Muscle layer of colon (tissue), 2 donors: ENCODE measurements at regions not wholly inside any gene's neighbourhood (a gene's known extent, or its start where the extent isn't known, plus 50 kb on each side); places are given as distances from the start of the nearest gene placed in this dataset.
"Not testable (repeated sequence)": the region's sequence is repeated elsewhere in the genome, so short reads cannot be mapped to it uniquely, and the experiment has no call there.

Source experiments
- H3K27ac ChIP-seq: one replicate; pipeline ENCODE4 v1.7.0; 2013; ENCODE audit warnings: low read depth, mild to moderate bottlenecking, low read length, moderate library complexity
- H3K27me3 ChIP-seq, 2 donors: one replicate each; pipeline ENCODE4 v1.7.0; 2013; ENCODE audit warnings: low read length in 2 of 2, mild to moderate bottlenecking in 2 of 2; ENCODE audit not compliant: insufficient read depth in 2 of 2, control insufficient read depth in 1 of 2
- H3K36me3 ChIP-seq: one replicate; pipeline ENCODE4 v1.7.0; 2013; ENCODE audit warnings: mild to moderate bottlenecking, low read length; ENCODE audit not compliant: insufficient read depth
- H3K4me1 ChIP-seq: one replicate; pipeline ENCODE4 v1.7.0; 2013; ENCODE audit warnings: mild to moderate bottlenecking, low read length; ENCODE audit not compliant: insufficient read depth
- H3K4me3 ChIP-seq, 2 donors: one replicate each; pipeline ENCODE4 v1.7.0; 2013; ENCODE audit warnings: low read length in 2 of 2, low read depth in 1 of 2, mild to moderate bottlenecking in 1 of 2, moderate library complexity in 1 of 2
- H3K9ac ChIP-seq: one replicate; pipeline ENCODE4 v1.7.0; 2013; ENCODE audit warnings: low read length
- H3K9me3 ChIP-seq: one replicate; pipeline ENCODE4 v1.7.0; 2013; ENCODE audit warnings: mild to moderate bottlenecking, low read length
- donor health status: abdominal sarcoma.
- donor health status: Adenocarcinoma of cecum.

DNA sequence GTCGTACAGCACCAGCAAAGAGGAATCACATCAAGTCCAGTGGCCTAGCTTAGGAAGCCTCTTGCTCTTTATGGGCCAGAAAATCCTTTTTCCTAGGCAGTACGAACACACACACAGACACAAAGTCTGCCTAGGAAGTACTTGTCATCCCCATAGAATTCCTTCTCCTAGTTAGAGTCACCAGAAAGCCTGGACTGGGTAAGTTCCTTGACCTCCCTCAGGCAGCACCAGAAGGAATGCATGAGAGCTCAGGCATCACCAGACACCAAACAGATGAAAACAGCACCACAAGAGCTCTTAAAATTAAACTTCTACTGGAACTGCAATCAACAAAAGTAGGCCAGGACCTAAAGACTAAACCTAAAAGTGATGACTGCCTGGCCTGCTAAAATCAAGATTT, 192.9 kb upstream of the CCDC54 start:
- Histone ChIP-seq H3K9ac (no peak overlapping the region), H3K27ac (no peak overlapping the region), H3K4me3 (no peak overlapping the region), H3K27me3 (no peaks in the 10 kb centered on the region), H3K36me3 (no peaks in the 10 kb centered on the region), H3K4me1 (no peaks in the 10 kb centered on the region), H3K9me3 (no peaks in the 10 kb centered on the region)

DNA sequence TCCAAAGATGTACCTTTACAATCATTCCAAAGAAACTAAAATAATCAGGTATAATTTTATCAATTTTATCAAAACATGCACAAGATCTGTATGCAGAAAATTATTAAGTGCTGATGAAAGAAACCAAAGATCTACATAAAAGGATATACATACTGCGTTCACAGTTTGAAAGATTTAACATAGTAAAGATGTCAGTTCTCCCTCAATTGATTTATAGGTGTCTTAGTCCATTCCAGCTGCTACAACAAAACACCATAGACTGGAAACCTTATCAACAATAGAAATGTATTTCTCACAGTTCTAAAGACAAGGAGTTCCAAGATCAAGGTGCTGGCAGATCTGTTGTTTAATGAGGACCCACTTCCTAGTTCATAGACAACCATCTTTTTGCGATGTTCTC, 189.0 kb upstream of the CCDC54 start:
- Histone ChIP-seq H3K4me3 (no peak overlapping the region), H3K9me3 (no peaks in the 10 kb centered on the region), H3K36me3 (no peaks in the 10 kb centered on the region), H3K27ac (no peak overlapping the region), H3K9ac (no peak overlapping the region), H3K4me1 (no peaks in the 10 kb centered on the region), H3K27me3 (no peaks in the 10 kb centered on the region)

DNA sequence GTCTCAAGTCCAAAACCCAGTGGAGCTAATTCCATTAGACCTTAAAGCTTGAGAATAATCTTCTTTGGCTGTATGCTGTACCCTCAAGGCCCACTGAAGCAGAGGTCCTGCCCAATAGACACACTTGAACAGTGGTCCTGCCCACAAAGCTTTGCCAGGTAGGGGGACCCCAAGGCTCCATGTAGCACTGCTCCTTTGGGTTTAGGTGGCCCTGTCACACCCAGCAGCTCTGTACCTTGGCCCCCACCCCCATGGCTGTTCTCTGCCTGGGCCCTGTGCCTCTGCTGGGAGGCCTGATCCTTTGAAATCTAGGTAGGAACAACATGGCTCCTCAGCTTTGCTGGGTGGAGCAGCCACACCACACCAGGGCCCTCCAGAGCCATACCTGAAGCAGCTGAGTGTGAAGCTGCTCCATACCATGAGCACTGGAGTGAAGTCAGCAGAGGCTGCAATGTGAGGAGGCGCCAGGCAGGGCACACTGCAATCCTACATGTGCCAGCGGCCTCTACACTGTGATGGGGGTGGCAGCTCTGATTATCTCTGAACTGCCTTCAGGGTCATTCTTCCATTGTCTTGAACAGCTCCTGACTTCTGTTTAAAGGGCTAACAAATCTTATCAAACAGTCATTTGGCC, 188.0 kb upstream of the CCDC54 start:
- H3K9ac ChIP-seq, result no peak overlapping the region
- no peak overlapping the region for H3K4me3 ChIP-seq
- no peaks in the 10 kb centered on the region for H3K27me3 ChIP-seq
- H3K27ac ChIP-seq, result no peak overlapping the region
- H3K4me1 ChIP-seq, result no peaks in the 10 kb centered on the region
- H3K36me3 ChIP-seq, result no peaks in the 10 kb centered on the region
- no peaks in the 10 kb centered on the region for H3K9me3 ChIP-seq

DNA sequence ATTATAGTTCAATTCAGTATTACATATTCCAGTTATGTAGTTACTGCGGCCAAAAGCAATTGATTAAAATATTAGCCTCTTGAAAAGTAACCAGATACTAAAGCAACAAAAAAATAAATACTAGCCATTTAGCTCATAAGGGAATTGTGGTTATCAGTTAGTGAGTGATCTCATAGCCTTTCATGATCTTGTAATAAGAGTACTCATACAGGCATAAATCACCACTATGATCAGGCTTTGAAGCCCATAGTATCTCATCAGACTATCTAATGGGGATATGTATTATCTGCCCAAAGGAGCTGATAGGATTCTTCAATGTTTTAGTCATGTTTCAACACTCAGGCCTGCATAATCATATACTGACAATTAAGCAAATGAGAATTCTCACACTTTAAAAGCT, 184.1 kb upstream of the CCDC54 start:
- no peaks in the 10 kb centered on the region for H3K27me3 ChIP-seq

DNA sequence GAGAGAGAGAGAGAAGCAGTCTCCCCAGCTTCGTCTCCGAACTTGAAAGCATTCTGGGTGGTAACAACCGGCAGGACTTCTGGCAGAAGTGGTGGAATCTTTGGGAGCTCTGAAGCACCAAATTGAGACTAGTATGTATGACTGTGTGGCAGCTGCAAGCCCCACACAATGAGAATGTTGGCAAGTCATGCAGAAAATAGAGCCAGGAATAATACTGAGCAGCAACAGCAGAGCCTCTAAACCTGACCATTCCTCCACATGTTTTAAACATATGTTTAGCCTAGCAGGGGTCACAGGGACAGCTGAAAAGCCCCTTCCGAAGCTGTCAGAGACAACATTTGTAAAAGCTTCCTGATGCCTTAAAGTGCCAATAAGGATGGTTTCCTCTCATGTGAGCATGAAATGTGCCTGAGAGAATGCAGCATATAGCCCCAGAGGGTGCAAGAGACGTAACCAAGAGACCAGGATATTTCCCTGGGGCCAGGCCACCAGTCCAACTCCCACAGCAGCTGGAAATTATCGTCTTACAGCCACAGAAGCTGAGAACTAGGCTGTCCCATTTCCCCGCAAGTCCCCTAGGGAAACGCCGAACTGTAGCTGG, 178.6 kb upstream of the CCDC54 start:
- Histone ChIP-seq H3K27ac (no peak overlapping the region), H3K36me3 (no peaks in the 10 kb centered on the region), H3K27me3 (no peaks in the 10 kb centered on the region), H3K9ac (peak overlapping the region; percentile 20), H3K4me1 (peaks cover 12% of the 10 kb centered on the region), H3K9me3 (no peaks in the 10 kb centered on the region), H3K4me3 (peak overlapping the region in 1 of 2 donors; percentile 43)

More for the DNA sequence above, 184.1 kb upstream of the CCDC54 start:
- H3K27ac ChIP-seq, result no peak overlapping the region
- H3K36me3 ChIP-seq, result no peaks in the 10 kb centered on the region
- no peaks in the 10 kb centered on the region for H3K9me3 ChIP-seq
- H3K4me1 ChIP-seq, result peaks cover under 1% of the 10 kb centered on the region
- no peak overlapping the region for H3K9ac ChIP-seq
- H3K4me3 ChIP-seq, result no peak overlapping the region

DNA sequence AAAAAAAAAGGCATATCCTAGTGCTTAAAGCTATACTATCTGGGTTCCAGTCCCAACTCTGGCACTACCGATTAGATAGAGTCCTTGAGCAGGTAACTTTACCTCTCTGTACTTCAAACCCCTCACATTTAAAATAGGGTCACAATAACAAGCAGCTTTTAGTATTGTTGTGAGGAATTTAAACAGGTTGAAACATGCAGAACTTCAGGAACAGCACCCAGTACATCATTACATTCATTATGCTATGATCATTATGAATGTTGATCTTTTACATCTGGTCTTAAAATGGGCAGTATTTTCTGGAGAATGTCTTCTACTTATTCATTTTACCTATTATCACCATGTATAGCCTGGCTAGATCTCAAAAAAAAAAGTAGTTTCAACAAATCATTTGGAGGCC, 176.1 kb upstream of the CCDC54 start:
- no peak overlapping the region for H3K27ac ChIP-seq
- no peak overlapping the region for H3K4me3 ChIP-seq
- no peaks in the 10 kb centered on the region for H3K36me3 ChIP-seq
- no peak overlapping the region for H3K9ac ChIP-seq
- no peaks in the 10 kb centered on the region for H3K27me3 ChIP-seq
- peaks cover 12% of the 10 kb centered on the region for H3K4me1 ChIP-seq
- no peaks in the 10 kb centered on the region for H3K9me3 ChIP-seq

DNA sequence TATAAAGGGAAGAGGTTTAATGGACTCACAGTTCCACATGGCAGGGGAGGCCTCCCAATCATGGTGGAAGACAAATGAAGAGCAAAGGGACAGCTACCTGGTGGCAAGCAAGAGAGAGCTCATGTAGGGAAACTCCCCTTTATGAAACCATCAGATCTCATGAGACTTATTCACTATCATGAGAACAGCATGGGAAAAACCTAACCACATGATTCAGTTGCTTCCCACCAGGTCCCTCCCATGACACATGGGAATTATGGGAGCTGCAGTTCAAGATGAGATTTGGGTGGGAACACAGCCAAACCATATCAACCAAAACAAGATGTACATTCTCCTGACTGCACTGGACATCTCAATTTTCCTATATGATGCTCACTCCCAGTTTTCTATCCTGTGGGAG, 174.4 kb upstream of the CCDC54 start:
- not testable (repeated sequence) for H3K27ac ChIP-seq, H3K9ac ChIP-seq, H3K36me3 ChIP-seq, H3K4me3 ChIP-seq, H3K9me3 ChIP-seq, H3K27me3 ChIP-seq
- H3K4me1 ChIP-seq, result peaks cover 27% of the 10 kb centered on the region

DNA sequence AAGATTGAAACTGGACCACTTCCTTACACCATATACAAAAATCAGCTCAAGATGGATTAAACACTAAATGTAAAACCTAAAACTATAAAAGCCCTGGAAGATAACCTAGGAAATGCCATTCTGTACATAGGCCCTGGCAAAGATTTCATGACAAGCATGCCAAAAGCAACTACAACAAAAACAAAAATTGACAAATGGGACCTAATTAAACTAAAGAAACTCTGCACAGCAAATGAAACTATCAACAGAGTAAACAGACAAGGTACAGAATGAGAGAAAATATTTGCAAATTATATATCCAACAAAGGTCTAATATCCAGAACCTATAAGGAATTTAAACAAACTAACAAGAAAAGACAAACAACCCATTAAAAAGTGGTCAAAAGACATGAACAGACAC, 173.1 kb upstream of the CCDC54 start:
- Histone ChIP-seq H3K27me3 (no peaks in the 10 kb centered on the region), H3K4me3 (no peak overlapping the region), H3K27ac (no peak overlapping the region), H3K36me3 (no peaks in the 10 kb centered on the region), H3K9me3 (no peaks in the 10 kb centered on the region), H3K4me1 (peaks cover 29% of the 10 kb centered on the region), H3K9ac (no peak overlapping the region)

DNA sequence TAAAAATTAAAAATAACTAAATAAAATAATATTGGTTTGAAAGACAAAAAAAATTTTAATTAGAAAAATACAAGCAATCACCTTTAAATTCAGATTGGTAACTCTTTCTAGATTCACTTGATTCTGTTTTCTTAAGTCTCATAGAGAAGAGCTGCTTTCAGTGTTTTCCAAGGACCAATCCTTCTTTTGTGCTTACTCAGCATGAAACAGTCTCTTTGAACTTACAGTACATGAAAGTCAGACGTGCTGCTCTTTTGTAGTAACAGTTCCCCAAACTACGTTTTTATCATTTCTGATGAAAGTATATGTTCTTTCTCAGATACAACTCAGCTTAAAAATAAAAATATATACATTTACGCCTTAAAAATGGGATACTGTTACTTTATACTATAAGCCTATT, 171.9 kb upstream of the CCDC54 start:
- no peak overlapping the region for H3K9ac ChIP-seq
- H3K9me3 ChIP-seq, result no peaks in the 10 kb centered on the region
- H3K27me3 ChIP-seq, result no peaks in the 10 kb centered on the region
- H3K4me1 ChIP-seq, result peaks cover 31% of the 10 kb centered on the region
- H3K36me3 ChIP-seq, result no peaks in the 10 kb centered on the region
- H3K4me3 ChIP-seq, result no peak overlapping the region
- no peak overlapping the region for H3K27ac ChIP-seq

DNA sequence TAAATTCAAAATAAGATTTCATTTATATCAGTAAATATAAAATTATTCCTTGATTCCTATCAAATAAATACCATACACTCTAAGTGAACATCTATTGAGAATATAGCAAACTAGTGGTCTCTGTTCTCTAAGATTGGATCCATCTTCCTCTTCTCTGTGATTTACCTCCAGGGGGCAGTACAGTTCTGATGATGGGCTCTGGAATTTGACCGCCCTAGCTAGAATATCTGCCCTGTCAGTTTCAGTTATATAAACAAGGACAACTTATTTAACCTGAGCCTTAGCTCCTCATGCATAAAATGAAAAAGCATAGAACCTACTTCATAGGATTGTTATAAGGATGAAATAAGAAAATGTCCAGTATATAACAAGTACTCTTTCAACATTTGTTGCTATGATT, 171.1 kb upstream of the CCDC54 start:
- Histone ChIP-seq H3K27me3 (no peaks in the 10 kb centered on the region), H3K36me3 (no peaks in the 10 kb centered on the region), H3K9ac (no peak overlapping the region), H3K4me1 (peaks cover 31% of the 10 kb centered on the region), H3K9me3 (no peaks in the 10 kb centered on the region), H3K27ac (no peak overlapping the region), H3K4me3 (no peak overlapping the region)

DNA sequence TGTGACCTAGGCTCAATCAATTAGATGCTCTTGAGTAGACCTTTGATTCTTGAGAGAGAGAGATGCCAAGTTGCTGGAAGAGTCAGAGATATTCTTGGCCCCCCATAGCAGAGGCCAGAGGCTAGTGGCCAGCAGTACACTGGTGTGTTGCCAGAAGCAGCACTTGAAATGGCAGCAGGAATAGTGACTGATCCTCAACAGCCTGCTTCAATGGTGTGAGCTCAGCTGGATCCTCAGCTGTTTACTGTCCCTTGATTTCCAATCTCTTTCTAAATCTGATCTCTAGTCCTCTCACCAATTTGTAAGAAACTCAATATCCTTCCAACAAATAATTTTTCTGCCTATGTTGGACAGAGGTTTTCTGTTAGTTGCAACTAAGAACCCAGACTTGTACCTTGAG, 170.3 kb upstream of the CCDC54 start:
- no peak overlapping the region for H3K27ac ChIP-seq
- no peak overlapping the region for H3K4me3 ChIP-seq
- no peaks in the 10 kb centered on the region for H3K27me3 ChIP-seq
- H3K4me1 ChIP-seq, result peaks cover 36% of the 10 kb centered on the region
- H3K9me3 ChIP-seq, result no peaks in the 10 kb centered on the region
- H3K9ac ChIP-seq, result no peak overlapping the region
- H3K36me3 ChIP-seq, result no peaks in the 10 kb centered on the region

DNA sequence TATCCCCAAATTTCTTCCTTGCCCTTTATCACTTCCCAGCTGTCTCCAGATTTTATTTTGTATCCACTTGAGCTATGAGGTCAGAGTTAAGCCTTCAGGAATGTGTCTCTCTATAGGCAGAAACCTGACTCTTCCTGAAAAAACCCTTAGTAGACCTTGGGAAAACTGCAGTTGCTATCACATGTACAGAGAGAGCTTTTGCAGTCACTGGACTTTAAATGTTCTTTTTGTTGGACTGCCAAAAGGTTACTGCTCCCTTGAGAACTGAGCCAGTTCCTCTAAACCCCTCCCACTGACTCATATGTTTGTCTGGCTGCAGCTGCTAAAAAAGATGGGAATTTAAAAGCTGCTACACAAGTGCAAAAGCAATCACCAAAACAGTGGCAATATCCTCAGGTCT, 169.1 kb upstream of the CCDC54 start:
- Histone ChIP-seq H3K27me3 (no peaks in the 10 kb centered on the region), H3K27ac (no peak overlapping the region), H3K4me3 (peak overlapping the region in 1 of 2 donors; percentile 1), H3K9me3 (no peaks in the 10 kb centered on the region), H3K9ac (no peak overlapping the region), H3K4me1 (peaks cover 42% of the 10 kb centered on the region), H3K36me3 (no peaks in the 10 kb centered on the region)
